Fibroblast of skin of right quadriceps (primary cell): ENCODE measurements at regions not wholly inside any gene's neighbourhood (a gene's known extent, or its start where the extent isn't known, plus 50 kb on each side); places are given as distances from the start of the nearest gene placed in this dataset.

Experiments used
- DNase-seq: peaks from one replicate; pipeline ENCODE4 v3.0.0-alpha.2; 2013

- DNase-seq = no peak
These were observed 55.6 kb downstream of the PBDC1 start for GRCh38 chrX:76228499-76228898.

GRCh38 chrX:76248901-76249300, 76.0 kb downstream of the PBDC1 start:
- DNase-seq = no peak

- peak; percentile 19 for DNase-seq
These were observed 80.6 kb downstream of the PBDC1 start for GRCh38 chrX:76253432-76253831.

- DNase-seq = peak; percentile 28
These were observed 106.1 kb downstream of the PBDC1 start for GRCh38 chrX:76279007-76279406.
